Liver (tissue), 8 donors: ENCODE measurements at regions not wholly inside any gene's neighbourhood (a gene's known extent, or its start where the extent isn't known, plus 50 kb on each side); places are given as distances from the start of the nearest gene placed in this dataset.

Experiments
- DNase-seq: peaks from one replicate; pipeline ENCODE4 v3.0.0-alpha.2; 2017; ENCODE audit warnings: low spot score
- H3K27ac ChIP-seq, 2 donors: one replicate each; pipeline ENCODE4 v1.7.0; 2013; ENCODE audit warnings: inconsistent platforms in 2 of 2, low read length in 2 of 2, control low read depth in 1 of 2, low read depth in 1 of 2, mild to moderate bottlenecking in 1 of 2
- H3K27me3 ChIP-seq, 4 donors: one replicate each; pipeline versions ENCODE4 v1.6.1 to v1.7.0; 2013; ENCODE audit warnings: low read length in 3 of 4, inconsistent platforms in 1 of 4, mild to moderate bottlenecking in 1 of 4, moderate library complexity in 1 of 4; ENCODE audit not compliant: control insufficient read depth in 4 of 4, insufficient read depth in 4 of 4
- H3K36me3 ChIP-seq, 4 donors: one replicate each; pipeline versions ENCODE4 v1.6.1 to v1.7.0; 2013; ENCODE audit warnings: low read length in 3 of 4, mild to moderate bottlenecking in 3 of 4, low read depth in 1 of 4, moderate library complexity in 1 of 4; ENCODE audit not compliant: control insufficient read depth in 4 of 4, insufficient read depth in 3 of 4
- H3K4me1 ChIP-seq, 4 donors: one replicate each; pipeline versions ENCODE4 v1.6.1 to v1.7.0; 2013; ENCODE audit warnings: low read length in 3 of 4, mild to moderate bottlenecking in 3 of 4, moderate library complexity in 1 of 4; ENCODE audit not compliant: control insufficient read depth in 4 of 4, insufficient read depth in 4 of 4
- H3K4me3 ChIP-seq, 3 donors: one replicate each; pipeline versions ENCODE4 v1.6.1 to v1.7.0; 2013; ENCODE audit warnings: low read length in 3 of 3, control low read depth in 1 of 3, low read depth in 1 of 3, mild to moderate bottlenecking in 1 of 3
- H3K9ac ChIP-seq, 2 donors: one replicate each; pipeline ENCODE4 v1.7.0; 2013; ENCODE audit warnings: low read length in 2 of 2, mild to moderate bottlenecking in 2 of 2, moderate library complexity in 2 of 2, control low read depth in 1 of 2, low read depth in 1 of 2
- H3K9me3 ChIP-seq, 4 donors: one replicate each; pipeline versions ENCODE4 v1.6.1 to v1.7.0; 2013; ENCODE audit warnings: low read length in 3 of 4; ENCODE audit not compliant: control insufficient read depth in 4 of 4
- ATF3 ChIP-seq: IDR thresholded peaks from 2 replicates; pipeline ENCODE4 v1.6.1; 2016; ENCODE audit warnings: antibody characterized with exemption
- CTCF ChIP-seq: fragments of 150-350 bp; IDR thresholded peaks from 2 replicates; pipeline ENCODE4 v1.5.1; 2017; ENCODE audit warnings: improper control_type of control experiment, low read depth, low read length; ENCODE audit not compliant: missing input control
- EGR1 ChIP-seq, 2 donors: IDR thresholded peaks; 2 replicates each; pipeline ENCODE4 v1.6.1; 2016 to 2018; ENCODE audit warnings: antibody characterized with exemption in 2 of 2, low read depth in 2 of 2
- FOXA1 ChIP-seq: IDR thresholded peaks from 2 replicates; pipeline ENCODE4 v1.6.1; 2016; ENCODE audit warnings: antibody characterized with exemption
- FOXA2 ChIP-seq: IDR thresholded peaks from 2 replicates; pipeline ENCODE4 v1.6.1; 2016; ENCODE audit warnings: antibody characterized with exemption
- GABPA ChIP-seq, 2 donors: IDR thresholded peaks in 1 of 2; conservative IDR thresholded peaks in 1 of 2; 2 replicates each; pipeline ENCODE4 v1.6.1; 2016; ENCODE audit warnings: antibody characterized with exemption in 2 of 2, mild to moderate bottlenecking in 1 of 2, moderate library complexity in 1 of 2
- HNF4A ChIP-seq, 2 donors: conservative IDR thresholded peaks; 2 replicates each; pipeline ENCODE4 v1.6.1; 2016; ENCODE audit warnings: antibody characterized with exemption in 2 of 2, mild to moderate bottlenecking in 2 of 2
- HNF4G ChIP-seq: IDR thresholded peaks from 2 replicates; pipeline ENCODE4 v1.6.1; 2016; ENCODE audit warnings: antibody characterized with exemption
- JUND ChIP-seq, 2 donors: IDR thresholded peaks; 2 replicates each; pipeline ENCODE4 v1.6.1; 2016; ENCODE audit warnings: antibody characterized with exemption in 2 of 2
- MAX ChIP-seq: IDR thresholded peaks from 2 replicates; pipeline ENCODE4 v1.6.1; 2016; ENCODE audit warnings: antibody characterized with exemption
- NR2F2 ChIP-seq: IDR thresholded peaks from 2 replicates; pipeline ENCODE4 v1.6.1; 2016; ENCODE audit warnings: antibody characterized with exemption
- REST ChIP-seq: IDR thresholded peaks from 2 replicates; pipeline ENCODE4 v1.6.1; 2016; ENCODE audit warnings: antibody characterized with exemption, mild to moderate bottlenecking
- RXRA ChIP-seq, 2 donors: IDR thresholded peaks; 2 replicates each; pipeline ENCODE4 v1.6.1; 2017 to 2018; ENCODE audit warnings: antibody characterized with exemption in 2 of 2, mild to moderate bottlenecking in 1 of 2
- SP1 ChIP-seq: IDR thresholded peaks from 2 replicates; pipeline ENCODE4 v1.6.1; 2018; ENCODE audit warnings: antibody characterized with exemption, mild to moderate bottlenecking
- TAF1 ChIP-seq: conservative IDR thresholded peaks from 2 replicates; pipeline ENCODE4 v1.6.1; 2016; ENCODE audit warnings: antibody characterized with exemption, mild to moderate bottlenecking
- YY1 ChIP-seq: IDR thresholded peaks from 2 replicates; pipeline ENCODE4 v1.6.1; 2016; ENCODE audit warnings: antibody characterized with exemption, mild to moderate bottlenecking
- ZBTB33 ChIP-seq: IDR thresholded peaks from 2 replicates; pipeline ENCODE4 v1.6.1; 2016; ENCODE audit warnings: antibody characterized with exemption
- WGBS: extraction: QIAGEN DNeasy Blood & Tissue Kit; methylation state at CpG from one replicate; pipeline ENCODE4 v1.1.7; 2013; 5-methylcytosine and 5-hydroxymethylcytosine counted together
- donor health status: healthy.
- donor health status: healthy.
- donor health status: healthy.
- donor health status: healthy.
- donor health status: healthy.

GRCh38 chr17:63378411-63379375 is 67.4 kb downstream of the CYB561 start:
- no peak overlapping the region for H3K27ac ChIP-seq
- 92% methylated on average over 3 of the region's 3 CpGs for WGBS
- H3K4me1 ChIP-seq: no peaks in the 10 kb centered on the region
- DNase-seq: no peak
- no peaks in the 10 kb centered on the region for H3K36me3 ChIP-seq
- TF ChIP-seq MAX: no peak
- no peak for TF ChIP-seq FOXA2
- TF ChIP-seq NR2F2: no peak
- no peak for TF ChIP-seq TAF1
- TF ChIP-seq ZBTB33: no peak
- TF ChIP-seq EGR1 (IDR thresholded peaks at IDR 0.05; ENCODE audit: low read depth in 2 of 2): no peak
- no peak for TF ChIP-seq JUND (IDR thresholded peaks at IDR 0.05)
- no peak for TF ChIP-seq HNF4A (conservative IDR thresholded peaks at IDR 0.05)
- no peak for TF ChIP-seq CTCF
- TF ChIP-seq ATF3: no peak
- no peak for TF ChIP-seq RXRA (IDR thresholded peaks at IDR 0.05)
- no peak for TF ChIP-seq YY1
- no peak for TF ChIP-seq SP1
- no peak for TF ChIP-seq REST
- TF ChIP-seq HNF4G: no peak
- no peak for TF ChIP-seq GABPA (IDR thresholded peaks at IDR 0.05 in 1 of 2, conservative IDR thresholded peaks at IDR 0.05 in 1 of 2)
- TF ChIP-seq FOXA1: no peak
- no peak overlapping the region for H3K9ac ChIP-seq
- no peak overlapping the region for H3K4me3 ChIP-seq
- H3K9me3 ChIP-seq: no peaks in the 10 kb centered on the region
- H3K27me3 ChIP-seq: no peaks in the 10 kb centered on the region
